EL (cell line): ENCODE measurements at regions not wholly inside any gene's neighbourhood (a gene's known extent, or its start where the extent isn't known, plus 50 kb on each side); places are given as distances from the start of the nearest gene placed in this dataset.
"Not testable (repeated sequence)": the region's sequence is repeated elsewhere in the genome, so short reads cannot be mapped to it uniquely, and the experiment has no call there.

ENCODE experiments used
- DNase-seq: peaks from one replicate; pipeline ENCODE4 v3.0.0-alpha.2; 2016

- no peak for DNase-seq
These were observed 102.0 kb downstream of the VPREB1 start for GRCh38 chr22:22346401-22347107.

GRCh38 chr22:22348127-22348814, 103.7 kb downstream of the VPREB1 start:
- DNase-seq, result no peak

- no peak for DNase-seq
These were observed 104.3 kb downstream of the VPREB1 start for GRCh38 chr22:22348815-22349454.

GRCh38 chr22:22349455-22349836, 104.9 kb downstream of the VPREB1 start:
- DNase-seq, result no peak

GRCh38 chr22:22351366-22351765, 106.8 kb downstream of the VPREB1 start:
- DNase-seq, result no peak

GRCh38 chr22:22352371-22352999, 107.9 kb downstream of the VPREB1 start:
- no peak for DNase-seq

GRCh38 chr22:22355096-22355834, 110.7 kb downstream of the VPREB1 start:
- DNase-seq, result peak; percentile 8

- peak; percentile 66 for DNase-seq
These were observed 112.7 kb downstream of the VPREB1 start for GRCh38 chr22:22357024-22357883.

- DNase-seq, result no peak
These were observed 113.6 kb downstream of the VPREB1 start for GRCh38 chr22:22358152-22358551.

GRCh38 chr22:22358686-22359085, 114.1 kb downstream of the VPREB1 start:
- no peak for DNase-seq

GRCh38 chr22:22359465-22359864, 114.9 kb downstream of the VPREB1 start:
- DNase-seq, result no peak

GRCh38 chr22:22360014-22360413, 115.4 kb downstream of the VPREB1 start:
- DNase-seq, result no peak

GRCh38 chr22:22362311-22362710, 117.7 kb downstream of the VPREB1 start:
- no peak for DNase-seq

GRCh38 chr22:22362936-22363335, 118.3 kb downstream of the VPREB1 start:
- no peak for DNase-seq

GRCh38 chr22:22364207-22364606, 119.6 kb downstream of the VPREB1 start:
- no peak for DNase-seq

- DNase-seq, result no peak
These were observed 122.0 kb downstream of the VPREB1 start for GRCh38 chr22:22366537-22366936.

GRCh38 chr22:22368516-22368915, 123.9 kb downstream of the VPREB1 start:
- no peak for DNase-seq

GRCh38 chr22:22369219-22369963, 124.8 kb downstream of the VPREB1 start:
- not testable (repeated sequence) for DNase-seq

GRCh38 chr22:22369964-22370270, 125.3 kb downstream of the VPREB1 start:
- DNase-seq, result no peak

- DNase-seq, result no peak
These were observed 126.5 kb downstream of the VPREB1 start for GRCh38 chr22:22371031-22371541.

- no peak for DNase-seq
These were observed 127.5 kb downstream of the VPREB1 start for GRCh38 chr22:22372086-22372485.
